PC-3 (cell line): ENCODE measurements at regions not wholly inside any gene's neighbourhood (a gene's known extent, or its start where the extent isn't known, plus 50 kb on each side); places are given as distances from the start of the nearest gene placed in this dataset.

Experiments used
- ATAC-seq: fragments of 200-7000 bp; cut with Tn5 transposase; 2 replicates; pipeline ENCODE4 v1.9.1; 2020; ENCODE audit warnings: mild to moderate bottlenecking, moderate library complexity
- BruUV-seq: library from RNA; stranded (reverse); fragments of 400-500 nt; replicated peaks from 2 replicates; lab custom pipeline; 2021; lab: Mats Ljungman, UMichigan
- CTCF ChIA-PET: fragments of 300-600 bp; sonication (Branson Sonifier 250); formaldehyde crosslinking; loops from one replicate; lab custom pipeline; 2022; ENCODE audit warnings: antibody characterized with exemption; lab: Charles Lee
- POLR2A ChIA-PET: fragments of 300-600 bp; sonication (Branson Sonifier 250); formaldehyde crosslinking; loops from one replicate; lab custom pipeline; 2022; ENCODE audit warnings: antibody characterized with exemption; ENCODE audit not compliant: unreplicated experiment; lab: Charles Lee
- DNase-seq: peaks from one replicate; pipeline ENCODE4 v3.0.0-alpha.2; 2015
- H2AFZ ChIP-seq: fragments of 300-600 bp; sonication (generic); 2 replicates; pipeline ENCODE4 v1.6.0; 2016; ENCODE audit warnings: antibody characterized with exemption, low read length
- H3F3A ChIP-seq: fragments of 300-600 bp; sonication (generic); one replicate; pipeline ENCODE4 v1.6.0; 2017; ENCODE audit warnings: antibody characterized with exemption, low read length, control low read depth, mild to moderate bottlenecking; ENCODE audit not compliant: unreplicated experiment
- H3K27ac ChIP-seq: fragments of 300-600 bp; sonication (generic); 2 replicates; pipeline ENCODE4 v1.5.1; 2016; ENCODE audit warnings: mild to moderate bottlenecking, low read length
- H3K27me3 ChIP-seq: fragments of 300-600 bp; sonication (generic); 2 replicates; pipeline ENCODE4 v1.6.1; 2016; ENCODE audit warnings: low read length, mixed read lengths
- H3K36me3 ChIP-seq: fragments of 300-600 bp; sonication (generic); 2 replicates; pipeline ENCODE4 v1.6.1; 2016; ENCODE audit warnings: low read depth, mixed run types, low read length, mixed read lengths
- H3K4me1 ChIP-seq: fragments of 300-600 bp; sonication (generic); 2 replicates; pipeline ENCODE4 v1.5.1; 2016; ENCODE audit warnings: low read length; ENCODE audit not compliant: insufficient read depth
- H3K4me2 ChIP-seq: fragments of 300-600 bp; sonication (generic); 2 replicates; pipeline ENCODE4 v1.6.0; 2016; ENCODE audit warnings: low read length
- H3K4me3 ChIP-seq: fragments of 300-600 bp; sonication (generic); 2 replicates; pipeline ENCODE4 v1.5.1; 2016; ENCODE audit warnings: mild to moderate bottlenecking, low read length, mixed read lengths
- H3K79me2 ChIP-seq: fragments of 300-600 bp; sonication (generic); 2 replicates; pipeline ENCODE4 v1.6.1; 2017; ENCODE audit warnings: low read length, mixed read lengths
- H3K9ac ChIP-seq: fragments of 300-600 bp; sonication (generic); 2 replicates; pipeline ENCODE4 v1.6.0; 2016; ENCODE audit warnings: mild to moderate bottlenecking, low read length
- H3K9me2 ChIP-seq: fragments of 300-600 bp; sonication (generic); replicated peaks from 2 replicates; pipeline ENCODE4 v1.6.1; 2016; ENCODE audit warnings: mixed run types, low read length, mixed read lengths
- H3K9me3 ChIP-seq: fragments of 300-600 bp; sonication (generic); 2 replicates; pipeline ENCODE4 v1.6.1; 2016; ENCODE audit warnings: low read length, mixed read lengths
- H4K20me1 ChIP-seq: fragments of 300-600 bp; sonication (generic); 2 replicates; pipeline ENCODE4 v1.6.1; 2016; ENCODE audit warnings: low read length, mixed read lengths
- EZH2 ChIP-seq: fragments of 300-600 bp; sonication (generic); IDR thresholded peaks from one replicate; pipeline ENCODE4 v1.6.1; 2017; ENCODE audit warnings: antibody characterized with exemption, mild to moderate bottlenecking, low read length; ENCODE audit not compliant: unreplicated experiment
- EZH2phosphoT487 ChIP-seq: fragments of 300-600 bp; sonication (generic); IDR thresholded peaks from 2 replicates; pipeline ENCODE4 v1.6.1; 2018; ENCODE audit warnings: mild to moderate bottlenecking, antibody characterized with exemption, low read length, borderline replicate concordance
- intact Hi-C: fragments of 100-400 bp; cut with micrococcal nuclease; formaldehyde crosslinking; loops from 2 replicates; pipeline ENCODE4 v1.9.0; 2023
- TF ChIP-seq, protein P1 (sequence below): fragments of 300-600 bp; sonication (generic); conservative IDR thresholded peaks from 2 replicates; pipeline ENCODE4 v1.5.1; 2017; ENCODE audit warnings: antibody characterized with exemption, low read depth, mild to moderate bottlenecking, low read length

DNA sequence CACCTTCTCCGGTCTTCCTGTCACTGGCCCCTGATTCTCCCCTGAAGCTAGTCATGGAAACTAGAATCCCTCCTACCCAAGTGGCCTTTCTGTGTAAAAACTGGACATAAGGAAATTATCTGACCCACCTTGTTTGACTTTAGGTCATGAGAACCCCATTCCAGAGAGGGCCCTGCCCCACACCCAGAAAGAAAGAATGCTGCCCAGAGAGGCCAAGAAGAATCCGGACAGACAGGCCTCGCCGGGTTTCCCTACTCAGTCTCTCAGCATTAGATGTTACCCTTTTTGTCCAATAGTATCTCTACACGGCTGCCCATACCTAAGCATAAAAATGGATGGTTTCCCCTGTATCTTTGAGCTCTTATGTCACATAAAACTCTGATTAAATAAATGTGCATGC lies 83.3 kb upstream of the HELT start:
- Histone ChIP-seq H3K4me2 (no peak overlapping the region), H3K9ac (no peak overlapping the region), H3K27me3 (no peaks in the 10 kb centered on the region), H3K36me3 (no peaks in the 10 kb centered on the region), H3F3A (no peaks in the 10 kb centered on the region), H3K27ac (no peak overlapping the region), H3K9me2 (no peaks in the 10 kb centered on the region), H3K79me2 (no peaks in the 10 kb centered on the region), H3K4me1 (no peaks in the 10 kb centered on the region), H3K9me3 (no peaks in the 10 kb centered on the region), H4K20me1 (no peaks in the 10 kb centered on the region), H2AFZ (no peak overlapping the region), H3K4me3 (no peak overlapping the region)
- BruUV-seq = no TSS peak
- ChIA-PET CTCF (no interaction called here), POLR2A (no interaction called here)
- no peak for DNase-seq
- no peak for TF ChIP-seq EZH2phosphoT487
- TF ChIP-seq EZH2 = no peak
- TF ChIP-seq, protein P1, sequence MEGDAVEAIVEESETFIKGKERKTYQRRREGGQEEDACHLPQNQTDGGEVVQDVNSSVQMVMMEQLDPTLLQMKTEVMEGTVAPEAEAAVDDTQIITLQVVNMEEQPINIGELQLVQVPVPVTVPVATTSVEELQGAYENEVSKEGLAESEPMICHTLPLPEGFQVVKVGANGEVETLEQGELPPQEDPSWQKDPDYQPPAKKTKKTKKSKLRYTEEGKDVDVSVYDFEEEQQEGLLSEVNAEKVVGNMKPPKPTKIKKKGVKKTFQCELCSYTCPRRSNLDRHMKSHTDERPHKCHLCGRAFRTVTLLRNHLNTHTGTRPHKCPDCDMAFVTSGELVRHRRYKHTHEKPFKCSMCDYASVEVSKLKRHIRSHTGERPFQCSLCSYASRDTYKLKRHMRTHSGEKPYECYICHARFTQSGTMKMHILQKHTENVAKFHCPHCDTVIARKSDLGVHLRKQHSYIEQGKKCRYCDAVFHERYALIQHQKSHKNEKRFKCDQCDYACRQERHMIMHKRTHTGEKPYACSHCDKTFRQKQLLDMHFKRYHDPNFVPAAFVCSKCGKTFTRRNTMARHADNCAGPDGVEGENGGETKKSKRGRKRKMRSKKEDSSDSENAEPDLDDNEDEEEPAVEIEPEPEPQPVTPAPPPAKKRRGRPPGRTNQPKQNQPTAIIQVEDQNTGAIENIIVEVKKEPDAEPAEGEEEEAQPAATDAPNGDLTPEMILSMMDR = no peak
- no peak for ATAC-seq
- intact Hi-C loops = no loop called here

GRCh38 chr4:184936071-184936470 lies 82.2 kb upstream of the HELT start:
- Histone ChIP-seq H3K36me3 (no peaks in the 10 kb centered on the region), H3K4me1 (no peaks in the 10 kb centered on the region), H3F3A (no peaks in the 10 kb centered on the region), H3K27ac (no peak overlapping the region), H3K27me3 (no peaks in the 10 kb centered on the region), H3K4me2 (no peak overlapping the region), H2AFZ (no peak overlapping the region), H3K9ac (no peak overlapping the region), H3K9me3 (no peaks in the 10 kb centered on the region), H3K79me2 (no peaks in the 10 kb centered on the region), H3K4me3 (no peak overlapping the region), H4K20me1 (no peaks in the 10 kb centered on the region), H3K9me2 (no peaks in the 10 kb centered on the region)
- ATAC-seq = no peak
- intact Hi-C loops = no loop called here
- ChIA-PET POLR2A (no interaction called here), CTCF (no interaction called here)
- TF ChIP-seq EZH2phosphoT487 (no peak), EZH2 (no peak)
- TF ChIP-seq, protein P1 = no peak
- DNase-seq = no peak
- BruUV-seq = no TSS peak

GRCh38 chr4:184937030-184937710 lies 81.1 kb upstream of the HELT start:
- H3K4me3 ChIP-seq = no peak overlapping the region
- H3K27me3 ChIP-seq = no peaks in the 10 kb centered on the region
- no TSS peak for BruUV-seq
- intact Hi-C loops = no loop called here
- no peaks in the 10 kb centered on the region for H3K36me3 ChIP-seq
- no peaks in the 10 kb centered on the region for H4K20me1 ChIP-seq
- no peak overlapping the region for H3K9ac ChIP-seq
- DNase-seq = no peak
- no peak for ATAC-seq
- ChIA-PET CTCF (interaction anchor here (0.6 kb wide), 1 partner anchor 1358 kb away, joined by 3 read pairs; no protein-coding TSS in a partner anchor), POLR2A (no interaction called here)
- H3K4me2 ChIP-seq = no peak overlapping the region
- no peak overlapping the region for H2AFZ ChIP-seq
- no peaks in the 10 kb centered on the region for H3K9me3 ChIP-seq
- TF ChIP-seq EZH2phosphoT487 (no peak), EZH2 (no peak)
- TF ChIP-seq, protein P1 = no peak
- no peaks in the 10 kb centered on the region for H3K79me2 ChIP-seq
- no peaks in the 10 kb centered on the region for H3K4me1 ChIP-seq
- no peak overlapping the region for H3K27ac ChIP-seq
- H3K9me2 ChIP-seq = no peaks in the 10 kb centered on the region
- no peaks in the 10 kb centered on the region for H3F3A ChIP-seq
